HG03139 (cell line): ENCODE measurements at regions not wholly inside any gene's neighbourhood (a gene's known extent, or its start where the extent isn't known, plus 50 kb on each side); places are given as distances from the start of the nearest gene placed in this dataset.

ENCODE experiments used
- ATAC-seq: cut with Tn5 transposase; IDR thresholded peaks from one replicate; pipeline ENCODE4 v1.9.1; 2021; ENCODE audit not compliant: unreplicated experiment

GRCh38 chr1:37127254-37127748 lies 93.0 kb upstream of the GRIK3 start:
- no peak for ATAC-seq

GRCh38 chr1:37128091-37128490 lies 93.8 kb upstream of the GRIK3 start:
- ATAC-seq, result no peak

GRCh38 chr1:37130221-37130948 lies 96.1 kb upstream of the GRIK3 start:
- ATAC-seq, result no peak

- no peak for ATAC-seq
Measured at GRCh38 chr1:37131281-37131680, 97.0 kb upstream of the GRIK3 start.

- ATAC-seq, result no peak
Measured at GRCh38 chr1:37133276-37134145, 99.2 kb upstream of the GRIK3 start.

GRCh38 chr1:37134599-37134998 lies 100.3 kb upstream of the GRIK3 start:
- no peak for ATAC-seq

- no peak for ATAC-seq
Measured at GRCh38 chr1:37135032-37135431, 100.7 kb upstream of the GRIK3 start.

- no peak for ATAC-seq
Measured at GRCh38 chr1:37137014-37137413, 102.7 kb upstream of the GRIK3 start.

- ATAC-seq, result no peak
Measured at GRCh38 chr1:37137601-37138000, 103.3 kb upstream of the GRIK3 start.

- no peak for ATAC-seq
Measured at GRCh38 chr1:37143800-37144199, 109.5 kb upstream of the GRIK3 start.

GRCh38 chr1:37146071-37146470 lies 111.8 kb upstream of the GRIK3 start:
- ATAC-seq, result no peak

- no peak for ATAC-seq
Measured at GRCh38 chr1:37147392-37147831, 113.1 kb upstream of the GRIK3 start.

GRCh38 chr1:37147906-37148305 lies 113.6 kb upstream of the GRIK3 start:
- no peak for ATAC-seq

GRCh38 chr1:37148663-37149062 lies 114.3 kb upstream of the GRIK3 start:
- ATAC-seq, result no peak

- no peak for ATAC-seq
Measured at GRCh38 chr1:37149296-37149695, 115.0 kb upstream of the GRIK3 start.

GRCh38 chr1:37150986-37151385 lies 116.7 kb upstream of the GRIK3 start:
- ATAC-seq, result no peak

GRCh38 chr1:37151789-37152188 lies 117.5 kb upstream of the GRIK3 start:
- ATAC-seq, result no peak

GRCh38 chr1:37152491-37152890 lies 118.2 kb upstream of the GRIK3 start:
- ATAC-seq, result no peak

- ATAC-seq, result no peak
Measured at GRCh38 chr1:37153116-37154100, 119.1 kb upstream of the GRIK3 start.

GRCh38 chr1:37156646-37157045 lies 122.3 kb upstream of the GRIK3 start:
- ATAC-seq, result no peak

- no peak for ATAC-seq
Measured at GRCh38 chr1:37157634-37158033, 123.3 kb upstream of the GRIK3 start.
